ENCODE measurements at regions not wholly inside any gene's neighbourhood (a gene's known extent, or its start where the extent isn't known, plus 50 kb on each side); places are given as distances from the start of the nearest gene placed in this dataset.

- no peak for TF ChIP-seq CTCF (IDR thresholded peaks at IDR 0.05; ENCODE audit: low read depth, low read length, poor library complexity, severe bottlenecking)
- TF ChIP-seq EZH2phosphoT487 (IDR thresholded peaks at IDR 0.05; ENCODE audit: borderline replicate concordance, low read length), result no peak
Observed at GRCh38 chr11:44368886-44369285, 58.9 kb upstream of the ALX4 start.
